ENCODE measurements at regions not wholly inside any gene's neighbourhood (a gene's known extent, or its start where the extent isn't known, plus 50 kb on each side); places are given as distances from the start of the nearest gene placed in this dataset.

DNA sequence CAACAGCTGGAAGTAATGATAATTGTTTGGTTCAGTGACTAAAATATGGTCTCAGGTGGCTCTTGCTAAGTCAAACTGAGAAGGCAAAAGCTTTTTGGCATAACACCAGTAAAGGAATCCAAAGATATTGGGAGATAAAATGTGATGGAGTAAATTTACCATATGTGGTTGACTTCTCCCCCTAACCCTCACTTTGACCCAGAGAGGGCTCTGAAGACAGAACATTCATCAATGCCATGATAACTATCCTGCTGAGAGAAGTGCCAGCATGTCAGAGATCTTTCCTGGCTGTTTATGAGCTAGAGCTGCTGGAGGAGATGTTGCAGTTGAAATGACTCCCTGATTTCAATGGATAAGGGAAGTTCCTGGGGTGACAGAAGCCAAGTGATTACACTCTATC lies 213.4 kb downstream of the SPCS3 start:
- Mint-ChIP-seq H3K9me3 (ENCODE audit: low read depth) (no peaks in the 10 kb centered on the region), H3K4me3 (no peak overlapping the region), H3K4me1 (no peaks in the 10 kb centered on the region), H3K27me3 (no peaks in the 10 kb centered on the region), H3K36me3 (ENCODE audit: low read depth) (no peaks in the 10 kb centered on the region), H3K27ac (no peak overlapping the region)
- CTCF ChIA-PET: no interaction called here
- intact Hi-C loops (cut with DNase I, micrococcal nuclease): no loop called here
- DNase-seq (no peak), ATAC-seq (no peak)
- POLR2A ChIA-PET: no interaction called here

DNA sequence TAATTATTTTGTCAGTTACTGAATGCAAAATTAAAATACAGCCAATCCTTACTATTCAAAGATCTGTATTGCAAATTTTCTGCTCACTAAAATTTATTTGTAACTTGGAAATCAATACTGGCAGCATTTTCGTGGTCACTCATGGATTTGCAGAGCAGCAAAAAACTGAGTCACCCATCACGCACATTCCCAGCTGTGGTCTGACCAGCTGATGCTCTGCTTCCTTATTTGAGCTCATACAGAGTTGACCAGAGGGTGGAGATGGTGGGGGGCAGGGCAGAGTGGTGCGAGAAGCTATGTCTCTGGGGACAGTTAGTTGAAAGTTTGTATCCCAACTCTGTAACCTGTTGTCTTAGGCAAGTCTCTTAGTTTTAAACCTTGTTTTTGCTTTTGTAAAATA lies 214.8 kb downstream of the SPCS3 start:
- Mint-ChIP-seq H3K27ac (no peak overlapping the region), H3K36me3 (ENCODE audit: low read depth) (no peaks in the 10 kb centered on the region), H3K9me3 (ENCODE audit: low read depth) (no peaks in the 10 kb centered on the region), H3K4me1 (no peaks in the 10 kb centered on the region), H3K4me3 (no peak overlapping the region), H3K27me3 (no peaks in the 10 kb centered on the region)
- ATAC-seq: no peak
- CTCF ChIA-PET: interaction anchor here (0.5 kb wide), 1 partner anchor 168 kb away, joined by 3 read pairs; no protein-coding TSS in a partner anchor
- intact Hi-C loops (cut with DNase I, micrococcal nuclease): no loop called here
- POLR2A ChIA-PET: no interaction called here
- DNase-seq: no peak

DNA sequence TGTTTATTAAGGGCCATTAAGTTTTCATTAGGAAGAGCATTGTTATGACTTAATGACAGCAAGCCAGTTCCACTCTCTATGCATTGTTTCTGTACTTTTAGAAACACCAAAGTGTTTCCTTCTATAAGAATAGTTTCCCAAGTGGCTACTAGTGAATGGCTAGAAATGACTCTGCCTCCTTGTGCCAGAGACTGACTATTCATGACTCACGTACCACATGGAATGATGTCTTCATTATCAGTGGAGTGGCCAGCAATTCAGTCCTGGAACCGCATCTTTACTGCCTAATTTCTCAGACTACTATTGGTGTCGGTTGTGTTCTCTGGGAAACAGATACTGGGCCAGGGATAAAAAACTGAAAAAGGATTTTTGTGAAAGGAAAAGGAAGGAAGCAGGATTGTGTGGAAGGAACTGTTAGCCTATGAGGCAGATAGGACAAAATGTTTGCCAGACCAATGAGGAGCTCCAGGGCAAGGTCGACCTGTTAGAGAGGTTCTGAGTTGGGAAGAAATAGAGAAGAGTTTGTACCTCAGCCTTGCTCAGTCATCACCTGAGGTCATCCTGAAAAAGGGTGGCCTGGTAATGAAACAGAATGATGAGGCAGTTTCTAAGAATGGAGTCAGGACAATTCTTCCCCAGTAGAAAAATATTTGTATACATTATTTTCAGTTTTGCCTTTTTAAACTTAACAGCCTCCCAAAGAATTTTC lies 218.6 kb downstream of the SPCS3 start:
- no peaks in the 10 kb centered on the region for H3K9me3 Mint-ChIP-seq (ENCODE audit: low read depth)
- H3K27me3 Mint-ChIP-seq: no peaks in the 10 kb centered on the region
- no peaks in the 10 kb centered on the region for H3K36me3 Mint-ChIP-seq (ENCODE audit: low read depth)
- no peak overlapping the region for H3K27ac Mint-ChIP-seq
- no peak overlapping the region for H3K4me3 Mint-ChIP-seq
- no peaks in the 10 kb centered on the region for H3K4me1 Mint-ChIP-seq
- DNase-seq: no peak
- CTCF ChIA-PET: no interaction called here
- intact Hi-C loops (cut with DNase I, micrococcal nuclease): no loop called here
- ATAC-seq: no peak
- POLR2A ChIA-PET: no interaction called here

- no peaks in the 10 kb centered on the region for H3K27me3 Mint-ChIP-seq
- no peak for DNase-seq
- H3K36me3 Mint-ChIP-seq (ENCODE audit: low read depth): no peaks in the 10 kb centered on the region
- no peak overlapping the region for H3K27ac Mint-ChIP-seq
- ATAC-seq: no peak
- no peaks in the 10 kb centered on the region for H3K4me1 Mint-ChIP-seq
- POLR2A ChIA-PET: no interaction called here
- CTCF ChIA-PET: no interaction called here
- H3K9me3 Mint-ChIP-seq (ENCODE audit: low read depth): no peaks in the 10 kb centered on the region
- no peak overlapping the region for H3K4me3 Mint-ChIP-seq
- intact Hi-C loops (cut with DNase I, micrococcal nuclease): no loop called here
These were observed 219.5 kb downstream of the SPCS3 start for GRCh38 chr4:176539091-176539784.

DNA sequence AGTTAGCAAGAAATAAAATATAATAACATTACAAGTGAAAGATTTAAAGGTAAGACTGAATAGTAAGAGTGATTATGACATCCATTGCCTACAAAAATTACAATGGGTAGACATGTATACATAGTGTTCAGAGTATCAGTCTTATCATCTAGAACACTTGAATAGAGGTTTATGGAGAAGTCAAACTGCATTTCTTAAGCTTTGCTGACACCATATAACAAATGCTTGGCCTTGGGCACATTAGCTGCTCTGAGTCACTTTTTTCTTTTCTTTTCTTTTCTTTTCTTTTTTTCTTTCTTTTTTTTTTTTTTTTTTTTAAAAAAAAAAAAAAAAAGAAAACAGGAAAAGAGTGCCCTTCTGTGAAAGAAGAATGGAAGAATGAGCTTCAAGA lies 220.0 kb downstream of the SPCS3 start:
- Mint-ChIP-seq H3K36me3 (ENCODE audit: low read depth) (no peaks in the 10 kb centered on the region), H3K4me1 (no peaks in the 10 kb centered on the region), H3K9me3 (ENCODE audit: low read depth) (no peaks in the 10 kb centered on the region), H3K27ac (no peak overlapping the region), H3K4me3 (no peak overlapping the region), H3K27me3 (no peaks in the 10 kb centered on the region)
- intact Hi-C loops (cut with DNase I, micrococcal nuclease): no loop called here
- ChIA-PET CTCF (no interaction called here), POLR2A (no interaction called here)
- DNase-seq (no peak), ATAC-seq (no peak)

GRCh38 chr4:176540814-176541213 lies 221.0 kb downstream of the SPCS3 start:
- no peaks in the 10 kb centered on the region for H3K36me3 Mint-ChIP-seq (ENCODE audit: low read depth)
- H3K27ac Mint-ChIP-seq: no peak overlapping the region
- ATAC-seq (no peak), DNase-seq (no peak)
- H3K9me3 Mint-ChIP-seq (ENCODE audit: low read depth): no peaks in the 10 kb centered on the region
- H3K4me3 Mint-ChIP-seq: no peak overlapping the region
- H3K4me1 Mint-ChIP-seq: no peaks in the 10 kb centered on the region
- POLR2A ChIA-PET: no interaction called here
- intact Hi-C loops (cut with DNase I, micrococcal nuclease): no loop called here
- CTCF ChIA-PET: interaction anchor here (0.5 kb wide), 1 partner anchor 70 kb away, joined by 3 read pairs; no protein-coding TSS in a partner anchor
- H3K27me3 Mint-ChIP-seq: no peaks in the 10 kb centered on the region

DNA sequence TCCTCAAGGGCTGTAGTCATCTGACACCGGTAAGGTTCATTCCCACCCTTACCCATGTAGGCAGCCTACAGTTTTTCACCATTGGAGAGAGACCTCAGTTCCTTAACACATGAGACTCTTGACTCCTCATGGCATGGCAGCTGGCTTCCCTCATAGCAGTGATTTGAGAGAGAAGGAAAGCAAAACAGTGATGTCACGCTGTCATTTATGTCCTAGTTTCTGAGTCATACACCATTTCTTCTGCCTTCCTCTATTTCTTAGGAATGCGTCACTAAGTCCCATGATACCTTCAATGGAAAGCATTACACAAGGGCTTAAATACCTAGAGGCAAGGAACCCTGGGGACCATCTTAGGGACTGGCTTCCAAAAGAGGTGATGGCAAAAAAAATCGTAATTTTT lies 226.1 kb downstream of the SPCS3 start:
- no peak overlapping the region for H3K4me3 Mint-ChIP-seq
- CTCF ChIA-PET: no interaction called here
- H3K27ac Mint-ChIP-seq: no peak overlapping the region
- POLR2A ChIA-PET: no interaction called here
- DNase-seq: no peak
- ATAC-seq: no peak
- H3K9me3 Mint-ChIP-seq (ENCODE audit: low read depth): no peaks in the 10 kb centered on the region
- no peaks in the 10 kb centered on the region for H3K27me3 Mint-ChIP-seq
- H3K36me3 Mint-ChIP-seq (ENCODE audit: low read depth): no peaks in the 10 kb centered on the region
- intact Hi-C loops (cut with DNase I, micrococcal nuclease): no loop called here
- H3K4me1 Mint-ChIP-seq: no peaks in the 10 kb centered on the region

DNA sequence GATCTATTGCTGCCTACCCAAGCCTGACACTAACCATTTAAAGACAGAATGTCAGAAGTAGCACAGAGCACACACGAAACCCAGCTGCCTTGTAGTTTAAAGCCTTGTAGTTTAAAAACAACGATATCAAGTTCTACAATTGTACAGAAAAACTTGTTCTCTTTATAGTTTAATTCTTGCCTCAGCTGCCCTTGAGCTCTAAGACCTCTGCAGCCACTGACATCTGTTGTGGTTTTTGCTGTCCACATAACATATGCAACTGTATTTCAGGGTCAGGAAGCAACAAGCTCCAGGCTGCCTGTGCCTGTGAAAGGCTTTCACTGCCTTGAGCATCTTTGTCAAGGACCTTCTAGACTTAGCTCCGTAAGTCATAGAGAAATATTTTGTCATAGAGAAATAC lies 227.2 kb downstream of the SPCS3 start:
- no peaks in the 10 kb centered on the region for H3K36me3 Mint-ChIP-seq (ENCODE audit: low read depth)
- intact Hi-C loops (cut with DNase I, micrococcal nuclease): no loop called here
- POLR2A ChIA-PET: no interaction called here

DNA sequence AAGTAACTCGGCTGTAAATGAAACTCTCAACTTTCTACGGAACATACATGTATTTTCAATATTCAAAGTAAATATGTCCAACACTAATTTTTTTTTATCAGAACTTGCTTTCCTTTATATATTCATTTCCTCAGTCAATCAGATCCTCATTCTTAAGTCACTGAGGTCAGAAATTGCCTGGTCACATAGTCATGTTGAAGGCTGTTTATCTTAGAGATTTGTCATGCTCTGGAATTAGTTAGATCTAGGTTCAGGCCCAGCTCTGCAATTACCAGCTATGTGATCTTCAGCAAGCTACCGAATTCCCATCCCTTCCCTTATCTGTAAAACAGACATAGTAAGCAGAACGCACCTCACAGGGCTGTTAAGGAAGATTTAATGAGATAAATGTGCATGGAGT lies 228.8 kb downstream of the SPCS3 start:
- DNase-seq (no peak), ATAC-seq (no peak)
- H3K9me3 Mint-ChIP-seq (ENCODE audit: low read depth): no peaks in the 10 kb centered on the region
- intact Hi-C loops (cut with DNase I, micrococcal nuclease): no loop called here
- no peak overlapping the region for H3K27ac Mint-ChIP-seq
- ChIA-PET CTCF (no interaction called here), POLR2A (no interaction called here)
- H3K27me3 Mint-ChIP-seq: no peaks in the 10 kb centered on the region
- no peak overlapping the region for H3K4me3 Mint-ChIP-seq
- no peaks in the 10 kb centered on the region for H3K36me3 Mint-ChIP-seq (ENCODE audit: low read depth)
- no peaks in the 10 kb centered on the region for H3K4me1 Mint-ChIP-seq

More for the DNA sequence above, 227.2 kb downstream of the SPCS3 start:
- Mint-ChIP-seq H3K27me3 (no peaks in the 10 kb centered on the region), H3K4me3 (no peak overlapping the region), H3K27ac (no peak overlapping the region), H3K9me3 (ENCODE audit: low read depth) (no peaks in the 10 kb centered on the region), H3K4me1 (no peaks in the 10 kb centered on the region)
- CTCF ChIA-PET: interaction anchor here (0.7 kb wide), 1 partner anchor 8 kb away, joined by 3 read pairs; no protein-coding TSS in a partner anchor
- DNase-seq (no peak), ATAC-seq (no peak)

- H3K36me3 Mint-ChIP-seq (ENCODE audit: low read depth): no peaks in the 10 kb centered on the region
- DNase-seq (no peak), ATAC-seq (no peak)
- intact Hi-C loops (cut with DNase I, micrococcal nuclease): no loop called here
- H3K27me3 Mint-ChIP-seq: no peaks in the 10 kb centered on the region
- H3K4me3 Mint-ChIP-seq: no peak overlapping the region
- CTCF ChIA-PET: no interaction called here
- no peak overlapping the region for H3K27ac Mint-ChIP-seq
- H3K9me3 Mint-ChIP-seq (ENCODE audit: low read depth): no peaks in the 10 kb centered on the region
- H3K4me1 Mint-ChIP-seq: no peaks in the 10 kb centered on the region
- POLR2A ChIA-PET: no interaction called here
These were observed 229.5 kb downstream of the SPCS3 start for GRCh38 chr4:176549161-176549865.

GRCh38 chr4:176558661-176559060 lies 234.1 kb downstream of the VEGFC start:
- no peaks in the 10 kb centered on the region for H3K9me3 Mint-ChIP-seq (ENCODE audit: low read depth)
- ChIA-PET CTCF (no interaction called here), POLR2A (no interaction called here)
- no peaks in the 10 kb centered on the region for H3K4me1 Mint-ChIP-seq
- no peaks in the 10 kb centered on the region for H3K36me3 Mint-ChIP-seq (ENCODE audit: low read depth)
- H3K27ac Mint-ChIP-seq: no peak overlapping the region
- intact Hi-C loops (cut with DNase I, micrococcal nuclease): no loop called here
- no peak overlapping the region for H3K4me3 Mint-ChIP-seq
- no peak for ATAC-seq
- no peak for DNase-seq
- no peaks in the 10 kb centered on the region for H3K27me3 Mint-ChIP-seq

GRCh38 chr4:176561368-176561767 lies 231.4 kb downstream of the VEGFC start:
- H3K27ac Mint-ChIP-seq: no peak overlapping the region
- DNase-seq: no peak
- POLR2A ChIA-PET: no interaction called here
- H3K36me3 Mint-ChIP-seq (ENCODE audit: low read depth): no peaks in the 10 kb centered on the region
- CTCF ChIA-PET: interaction anchor here (0.8 kb wide), 1 partner anchor 138 kb away, joined by 3 read pairs; no protein-coding TSS in a partner anchor
- intact Hi-C loops (cut with DNase I, micrococcal nuclease): no loop called here
- H3K4me3 Mint-ChIP-seq: no peak overlapping the region
- ATAC-seq: no peak
- no peaks in the 10 kb centered on the region for H3K9me3 Mint-ChIP-seq (ENCODE audit: low read depth)
- H3K27me3 Mint-ChIP-seq: no peaks in the 10 kb centered on the region
- H3K4me1 Mint-ChIP-seq: no peaks in the 10 kb centered on the region

All from activated CD4-positive, alpha-beta T cell treated with anti-CD3 and anti-CD28 coated beads for 36 hours (primary cell).